GM23338 (cell line): ENCODE measurements at regions not wholly inside any gene's neighbourhood (a gene's known extent, or its start where the extent isn't known, plus 50 kb on each side); places are given as distances from the start of the nearest gene placed in this dataset.

Experiments
- ATAC-seq: fragments of 200-7000 bp; cut with Tn5 transposase; 3 replicates; pipeline ENCODE4 v1.9.1; 2020
- DNase-seq: peaks from one replicate; pipeline ENCODE4 v3.0.0-alpha.2; 2015; ENCODE audit warnings: low spot score
- H2AFZ ChIP-seq: fragments of 200-600 bp; sonication (generic); 2 replicates; pipeline ENCODE4 v1.8.0; 2016; ENCODE audit warnings: antibody characterized with exemption, mild to moderate bottlenecking, moderate library complexity
- H3F3A ChIP-seq: fragments of 200-600 bp; sonication (generic); replicated peaks from 2 replicates; pipeline ENCODE4 v1.8.0; 2017; ENCODE audit warnings: antibody characterized with exemption, mixed run types, low read depth
- H3K27ac ChIP-seq: fragments of 200-600 bp; sonication (generic); 2 replicates; pipeline ENCODE4 v1.6.1; 2016; ENCODE audit warnings: low read depth
- H3K27me3 ChIP-seq: fragments of 200-600 bp; sonication (generic); 2 replicates; pipeline ENCODE4 v1.8.0; 2016; ENCODE audit warnings: mild to moderate bottlenecking, mixed run types, moderate library complexity; ENCODE audit not compliant: insufficient read depth
- H3K36me3 ChIP-seq: fragments of 200-600 bp; sonication (generic); 2 replicates; pipeline ENCODE4 v1.8.0; 2016; ENCODE audit warnings: mild to moderate bottlenecking; ENCODE audit not compliant: insufficient read depth
- H3K4me1 ChIP-seq: fragments of 200-600 bp; sonication (generic); 2 replicates; pipeline ENCODE4 v1.8.0; 2016; ENCODE audit warnings: mild to moderate bottlenecking, moderate library complexity; ENCODE audit not compliant: insufficient read depth
- H3K4me2 ChIP-seq: fragments of 200-600 bp; sonication (generic); 2 replicates; pipeline ENCODE4 v1.7.1; 2017; ENCODE audit warnings: mixed run types
- H3K4me3 ChIP-seq: fragments of 200-600 bp; sonication (generic); 2 replicates; pipeline ENCODE4 v1.6.1; 2016; ENCODE audit warnings: mixed run types
- H3K79me2 ChIP-seq: fragments of 200-600 bp; sonication (generic); replicated peaks from 2 replicates; pipeline ENCODE4 v1.8.0; 2017; ENCODE audit warnings: mild to moderate bottlenecking; ENCODE audit not compliant: insufficient read depth
- H3K9me2 ChIP-seq: fragments of 200-600 bp; sonication (generic); 2 replicates; pipeline ENCODE4 v1.8.0; 2017; ENCODE audit not compliant: insufficient read depth
- H4K20me1 ChIP-seq: fragments of 200-600 bp; sonication (generic); replicated peaks from 2 replicates; pipeline ENCODE4 v1.8.0; 2017; ENCODE audit warnings: mild to moderate bottlenecking; ENCODE audit not compliant: insufficient read depth
- H3K27ac Mint-ChIP-seq: 2 replicates; pipeline ENCODE4 v1.8.0; 2020; ENCODE audit warnings: inconsistent platforms, mild to moderate bottlenecking, moderate library complexity, mixed read lengths
- H3K27me3 Mint-ChIP-seq: 3 replicates; pipeline ENCODE4 v1.8.0; 2022; ENCODE audit warnings: low read depth, mild to moderate bottlenecking, moderate library complexity, mixed read lengths, inconsistent platforms; ENCODE audit not compliant: insufficient read depth, poor library complexity
- H3K36me3 Mint-ChIP-seq: 3 replicates; pipeline ENCODE4 v1.8.0; 2021; ENCODE audit warnings: low read depth, mild to moderate bottlenecking, inconsistent platforms, moderate library complexity, mixed read lengths
- H3K4me1 Mint-ChIP-seq: 3 replicates; pipeline ENCODE4 v1.8.0; 2020; ENCODE audit warnings: mild to moderate bottlenecking, inconsistent platforms, mixed read lengths
- H3K4me3 Mint-ChIP-seq: 3 replicates; pipeline ENCODE4 v1.8.0; 2021; ENCODE audit warnings: moderate library complexity, mild to moderate bottlenecking, inconsistent platforms, mixed read lengths
- H3K9me3 Mint-ChIP-seq: 3 replicates; pipeline ENCODE4 v1.8.0; 2020; ENCODE audit warnings: moderate library complexity, mild to moderate bottlenecking, inconsistent platforms, mixed read lengths
- CREB1 ChIP-seq: fragments of 250-450 bp; sonication (Bioruptor Pico); IDR thresholded peaks from 2 replicates; pipeline ENCODE4 v1.5.0; 2020; ENCODE audit warnings: low read depth, mild to moderate bottlenecking, moderate library complexity
- EZH2 ChIP-seq: fragments of 200-600 bp; sonication (generic); IDR thresholded peaks from one replicate; pipeline ENCODE4 v1.8.0; 2017; ENCODE audit warnings: antibody characterized with exemption, mild to moderate bottlenecking, low read depth; ENCODE audit not compliant: unreplicated experiment
- EZH2phosphoT487 ChIP-seq: fragments of 200-600 bp; sonication (generic); IDR thresholded peaks from one replicate; pipeline ENCODE4 v1.8.1; 2018; ENCODE audit warnings: antibody characterized with exemption; ENCODE audit not compliant: unreplicated experiment
- JUNB ChIP-seq: IDR thresholded peaks from one replicate; pipeline ENCODE4 v1.6.1; 2016; ENCODE audit warnings: antibody characterized with exemption; ENCODE audit not compliant: unreplicated experiment
- NANOG ChIP-seq: IDR thresholded peaks from 2 replicates; pipeline ENCODE4 v1.6.1; 2016; ENCODE audit warnings: antibody characterized with exemption, borderline replicate concordance
- POLR2AphosphoS5 ChIP-seq: IDR thresholded peaks from 2 replicates; pipeline ENCODE4 v1.6.1; 2016; ENCODE audit warnings: antibody characterized with exemption, low read depth
- STAT1 ChIP-seq: IDR thresholded peaks from one replicate; pipeline ENCODE4 v1.6.1; 2016; ENCODE audit warnings: antibody characterized with exemption; ENCODE audit not compliant: unreplicated experiment
- ZNF114 ChIP-seq: fragments of 250-450 bp; sonication (Bioruptor Pico); IDR thresholded peaks from 2 replicates; pipeline ENCODE4 v1.5.0; 2020; ENCODE audit warnings: mild to moderate bottlenecking, moderate library complexity
- ZNF331 ChIP-seq: fragments of 250-450 bp; sonication (Bioruptor Pico); IDR thresholded peaks from 2 replicates; pipeline ENCODE4 v1.5.0; 2020; ENCODE audit warnings: low read depth, mild to moderate bottlenecking, moderate library complexity
- TF ChIP-seq, protein P1 (sequence below), 2 experiments: fragments of 200-600 bp in 1 of 2; sonication (generic) in 1 of 2; conservative IDR thresholded peaks; 2 replicates each; pipeline versions ENCODE4 v1.5.1 to v1.6.1; 2016 to 2017; ENCODE audit warnings: antibody characterized with exemption in 2 of 2, low read depth in 2 of 2, mild to moderate bottlenecking in 2 of 2, moderate library complexity in 1 of 2
- TF ChIP-seq, protein P2 (sequence below): IDR thresholded peaks from 2 replicates; pipeline ENCODE4 v1.6.1; 2016; ENCODE audit warnings: antibody characterized with exemption
- TF ChIP-seq, protein P3 (sequence below): fragments of 250-450 bp; sonication (Bioruptor Pico); IDR thresholded peaks from 2 replicates; pipeline ENCODE4 v1.5.0; 2020; ENCODE audit warnings: mild to moderate bottlenecking, moderate library complexity
- TF ChIP-seq, protein P4 (sequence below): IDR thresholded peaks from one replicate; pipeline ENCODE4 v1.6.1; 2018; ENCODE audit warnings: antibody characterized with exemption; ENCODE audit not compliant: unreplicated experiment

DNA sequence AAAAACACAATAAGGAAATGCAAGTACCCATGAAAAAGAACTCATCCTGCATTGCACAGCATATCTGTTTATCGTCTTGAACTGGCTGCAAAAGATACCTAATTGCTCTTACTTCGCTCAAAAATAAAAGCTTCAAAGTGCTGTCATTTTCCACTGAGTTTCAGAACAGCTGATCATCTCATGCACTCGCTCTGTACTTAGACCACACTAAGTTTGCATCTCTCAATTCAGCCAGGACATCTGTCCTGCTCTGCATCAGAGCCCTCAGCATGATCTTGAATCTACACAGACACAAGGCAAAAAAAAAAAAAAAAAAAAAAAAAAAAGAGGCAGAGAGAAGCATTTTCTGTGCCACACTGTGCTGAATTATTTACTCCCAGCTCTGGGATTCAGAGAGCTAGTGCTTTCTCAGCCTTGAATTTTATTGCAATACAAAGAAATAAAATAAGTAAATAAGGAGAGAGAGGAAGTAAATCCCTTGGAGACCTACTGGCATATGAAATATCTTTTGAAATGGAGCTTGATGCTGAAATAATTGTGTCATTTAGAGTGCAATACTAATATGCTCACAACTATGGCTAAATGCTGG is 81.3 kb downstream of the PPP1R2C start:
- no peak overlapping the region for H3K27ac ChIP-seq
- no peak for DNase-seq
- no peak overlapping the region for H3K4me2 ChIP-seq
- Mint-ChIP-seq H3K4me3 (no peak overlapping the region), H3K36me3 (peaks cover 3% of the 10 kb centered on the region; the same call in 1 of the 3 replicates), H3K4me1 (peaks cover 5% of the 10 kb centered on the region; the same call in 2 of the 3 replicates), H3K27me3 (peaks cover 2% of the 10 kb centered on the region), H3K27ac (no peak overlapping the region), H3K9me3 (no peaks in the 10 kb centered on the region; the same call in 2 of the 3 replicates)
- no peaks in the 10 kb centered on the region for H3K79me2 ChIP-seq
- no peaks in the 10 kb centered on the region for H3F3A ChIP-seq
- no peaks in the 10 kb centered on the region for H3K4me1 ChIP-seq
- H2AFZ ChIP-seq = no peak overlapping the region
- TF ChIP-seq, protein P1, sequence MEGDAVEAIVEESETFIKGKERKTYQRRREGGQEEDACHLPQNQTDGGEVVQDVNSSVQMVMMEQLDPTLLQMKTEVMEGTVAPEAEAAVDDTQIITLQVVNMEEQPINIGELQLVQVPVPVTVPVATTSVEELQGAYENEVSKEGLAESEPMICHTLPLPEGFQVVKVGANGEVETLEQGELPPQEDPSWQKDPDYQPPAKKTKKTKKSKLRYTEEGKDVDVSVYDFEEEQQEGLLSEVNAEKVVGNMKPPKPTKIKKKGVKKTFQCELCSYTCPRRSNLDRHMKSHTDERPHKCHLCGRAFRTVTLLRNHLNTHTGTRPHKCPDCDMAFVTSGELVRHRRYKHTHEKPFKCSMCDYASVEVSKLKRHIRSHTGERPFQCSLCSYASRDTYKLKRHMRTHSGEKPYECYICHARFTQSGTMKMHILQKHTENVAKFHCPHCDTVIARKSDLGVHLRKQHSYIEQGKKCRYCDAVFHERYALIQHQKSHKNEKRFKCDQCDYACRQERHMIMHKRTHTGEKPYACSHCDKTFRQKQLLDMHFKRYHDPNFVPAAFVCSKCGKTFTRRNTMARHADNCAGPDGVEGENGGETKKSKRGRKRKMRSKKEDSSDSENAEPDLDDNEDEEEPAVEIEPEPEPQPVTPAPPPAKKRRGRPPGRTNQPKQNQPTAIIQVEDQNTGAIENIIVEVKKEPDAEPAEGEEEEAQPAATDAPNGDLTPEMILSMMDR (conservative IDR thresholded peaks at IDR 0.05; ENCODE audit: low read depth in 2 of 2) = no peak
- TF ChIP-seq STAT1 (no peak), ZNF114 (CRISPR knock-in tag) (no peak), EZH2 (no peak), NANOG (no peak), EZH2phosphoT487 (no peak), POLR2AphosphoS5 (no peak), CREB1 (CRISPR knock-in tag) (no peak), ZNF331 (CRISPR knock-in tag) (no peak), JUNB (no peak)
- TF ChIP-seq, protein P2, sequence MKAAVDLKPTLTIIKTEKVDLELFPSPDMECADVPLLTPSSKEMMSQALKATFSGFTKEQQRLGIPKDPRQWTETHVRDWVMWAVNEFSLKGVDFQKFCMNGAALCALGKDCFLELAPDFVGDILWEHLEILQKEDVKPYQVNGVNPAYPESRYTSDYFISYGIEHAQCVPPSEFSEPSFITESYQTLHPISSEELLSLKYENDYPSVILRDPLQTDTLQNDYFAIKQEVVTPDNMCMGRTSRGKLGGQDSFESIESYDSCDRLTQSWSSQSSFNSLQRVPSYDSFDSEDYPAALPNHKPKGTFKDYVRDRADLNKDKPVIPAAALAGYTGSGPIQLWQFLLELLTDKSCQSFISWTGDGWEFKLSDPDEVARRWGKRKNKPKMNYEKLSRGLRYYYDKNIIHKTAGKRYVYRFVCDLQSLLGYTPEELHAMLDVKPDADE = no peak
- TF ChIP-seq, protein P3, sequence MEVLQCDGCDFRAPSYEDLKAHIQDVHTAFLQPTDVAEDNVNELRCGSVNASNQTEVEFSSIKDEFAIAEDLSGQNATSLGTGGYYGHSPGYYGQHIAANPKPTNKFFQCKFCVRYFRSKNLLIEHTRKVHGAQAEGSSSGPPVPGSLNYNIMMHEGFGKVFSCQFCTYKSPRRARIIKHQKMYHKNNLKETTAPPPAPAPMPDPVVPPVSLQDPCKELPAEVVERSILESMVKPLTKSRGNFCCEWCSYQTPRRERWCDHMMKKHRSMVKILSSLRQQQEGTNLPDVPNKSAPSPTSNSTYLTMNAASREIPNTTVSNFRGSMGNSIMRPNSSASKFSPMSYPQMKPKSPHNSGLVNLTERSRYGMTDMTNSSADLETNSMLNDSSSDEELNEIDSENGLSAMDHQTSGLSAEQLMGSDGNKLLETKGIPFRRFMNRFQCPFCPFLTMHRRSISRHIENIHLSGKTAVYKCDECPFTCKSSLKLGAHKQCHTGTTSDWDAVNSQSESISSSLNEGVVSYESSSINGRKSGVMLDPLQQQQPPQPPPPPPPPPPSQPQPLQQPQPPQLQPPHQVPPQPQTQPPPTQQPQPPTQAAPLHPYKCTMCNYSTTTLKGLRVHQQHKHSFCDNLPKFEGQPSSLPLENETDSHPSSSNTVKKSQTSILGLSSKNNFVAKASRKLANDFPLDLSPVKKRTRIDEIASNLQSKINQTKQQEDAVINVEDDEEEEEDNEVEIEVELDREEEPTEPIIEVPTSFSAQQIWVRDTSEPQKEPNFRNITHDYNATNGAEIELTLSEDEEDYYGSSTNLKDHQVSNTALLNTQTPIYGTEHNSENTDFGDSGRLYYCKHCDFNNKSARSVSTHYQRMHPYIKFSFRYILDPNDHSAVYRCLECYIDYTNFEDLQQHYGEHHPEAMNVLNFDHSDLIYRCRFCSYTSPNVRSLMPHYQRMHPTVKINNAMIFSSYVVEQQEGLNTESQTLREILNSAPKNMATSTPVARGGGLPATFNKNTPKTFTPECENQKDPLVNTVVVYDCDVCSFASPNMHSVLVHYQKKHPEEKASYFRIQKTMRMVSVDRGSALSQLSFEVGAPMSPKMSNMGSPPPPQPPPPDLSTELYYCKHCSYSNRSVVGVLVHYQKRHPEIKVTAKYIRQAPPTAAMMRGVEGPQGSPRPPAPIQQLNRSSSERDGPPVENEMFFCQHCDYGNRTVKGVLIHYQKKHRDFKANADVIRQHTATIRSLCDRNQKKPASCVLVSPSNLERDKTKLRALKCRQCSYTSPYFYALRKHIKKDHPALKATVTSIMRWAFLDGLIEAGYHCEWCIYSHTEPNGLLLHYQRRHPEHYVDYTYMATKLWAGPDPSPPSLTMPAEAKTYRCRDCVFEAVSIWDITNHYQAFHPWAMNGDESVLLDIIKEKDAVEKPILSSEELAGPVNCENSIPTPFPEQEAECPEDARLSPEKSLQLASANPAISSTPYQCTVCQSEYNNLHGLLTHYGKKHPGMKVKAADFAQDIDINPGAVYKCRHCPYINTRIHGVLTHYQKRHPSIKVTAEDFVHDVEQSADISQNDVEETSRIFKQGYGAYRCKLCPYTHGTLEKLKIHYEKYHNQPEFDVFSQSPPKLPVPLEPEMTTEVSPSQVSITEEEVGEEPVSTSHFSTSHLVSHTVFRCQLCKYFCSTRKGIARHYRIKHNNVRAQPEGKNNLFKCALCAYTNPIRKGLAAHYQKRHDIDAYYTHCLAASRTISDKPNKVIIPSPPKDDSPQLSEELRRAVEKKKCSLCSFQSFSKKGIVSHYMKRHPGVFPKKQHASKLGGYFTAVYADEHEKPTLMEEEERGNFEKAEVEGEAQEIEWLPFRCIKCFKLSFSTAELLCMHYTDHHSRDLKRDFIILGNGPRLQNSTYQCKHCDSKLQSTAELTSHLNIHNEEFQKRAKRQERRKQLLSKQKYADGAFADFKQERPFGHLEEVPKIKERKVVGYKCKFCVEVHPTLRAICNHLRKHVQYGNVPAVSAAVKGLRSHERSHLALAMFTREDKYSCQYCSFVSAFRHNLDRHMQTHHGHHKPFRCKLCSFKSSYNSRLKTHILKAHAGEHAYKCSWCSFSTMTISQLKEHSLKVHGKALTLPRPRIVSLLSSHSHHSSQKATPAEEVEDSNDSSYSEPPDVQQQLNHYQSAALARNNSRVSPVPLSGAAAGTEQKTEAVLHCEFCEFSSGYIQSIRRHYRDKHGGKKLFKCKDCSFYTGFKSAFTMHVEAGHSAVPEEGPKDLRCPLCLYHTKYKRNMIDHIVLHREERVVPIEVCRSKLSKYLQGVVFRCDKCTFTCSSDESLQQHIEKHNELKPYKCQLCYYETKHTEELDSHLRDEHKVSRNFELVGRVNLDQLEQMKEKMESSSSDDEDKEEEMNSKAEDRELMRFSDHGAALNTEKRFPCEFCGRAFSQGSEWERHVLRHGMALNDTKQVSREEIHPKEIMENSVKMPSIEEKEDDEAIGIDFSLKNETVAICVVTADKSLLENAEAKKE = no peak
- TF ChIP-seq, protein P4, sequence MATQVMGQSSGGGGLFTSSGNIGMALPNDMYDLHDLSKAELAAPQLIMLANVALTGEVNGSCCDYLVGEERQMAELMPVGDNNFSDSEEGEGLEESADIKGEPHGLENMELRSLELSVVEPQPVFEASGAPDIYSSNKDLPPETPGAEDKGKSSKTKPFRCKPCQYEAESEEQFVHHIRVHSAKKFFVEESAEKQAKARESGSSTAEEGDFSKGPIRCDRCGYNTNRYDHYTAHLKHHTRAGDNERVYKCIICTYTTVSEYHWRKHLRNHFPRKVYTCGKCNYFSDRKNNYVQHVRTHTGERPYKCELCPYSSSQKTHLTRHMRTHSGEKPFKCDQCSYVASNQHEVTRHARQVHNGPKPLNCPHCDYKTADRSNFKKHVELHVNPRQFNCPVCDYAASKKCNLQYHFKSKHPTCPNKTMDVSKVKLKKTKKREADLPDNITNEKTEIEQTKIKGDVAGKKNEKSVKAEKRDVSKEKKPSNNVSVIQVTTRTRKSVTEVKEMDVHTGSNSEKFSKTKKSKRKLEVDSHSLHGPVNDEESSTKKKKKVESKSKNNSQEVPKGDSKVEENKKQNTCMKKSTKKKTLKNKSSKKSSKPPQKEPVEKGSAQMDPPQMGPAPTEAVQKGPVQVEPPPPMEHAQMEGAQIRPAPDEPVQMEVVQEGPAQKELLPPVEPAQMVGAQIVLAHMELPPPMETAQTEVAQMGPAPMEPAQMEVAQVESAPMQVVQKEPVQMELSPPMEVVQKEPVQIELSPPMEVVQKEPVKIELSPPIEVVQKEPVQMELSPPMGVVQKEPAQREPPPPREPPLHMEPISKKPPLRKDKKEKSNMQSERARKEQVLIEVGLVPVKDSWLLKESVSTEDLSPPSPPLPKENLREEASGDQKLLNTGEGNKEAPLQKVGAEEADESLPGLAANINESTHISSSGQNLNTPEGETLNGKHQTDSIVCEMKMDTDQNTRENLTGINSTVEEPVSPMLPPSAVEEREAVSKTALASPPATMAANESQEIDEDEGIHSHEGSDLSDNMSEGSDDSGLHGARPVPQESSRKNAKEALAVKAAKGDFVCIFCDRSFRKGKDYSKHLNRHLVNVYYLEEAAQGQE = no peak
- ATAC-seq = no peak
- no peaks in the 10 kb centered on the region for H3K36me3 ChIP-seq
- no peaks in the 10 kb centered on the region for H4K20me1 ChIP-seq
- H3K4me3 ChIP-seq = no peak overlapping the region
- H3K27me3 ChIP-seq = no peaks in the 10 kb centered on the region
- H3K9me2 ChIP-seq = no peaks in the 10 kb centered on the region
